Endothelial cell (in vitro differentiated cells): ENCODE measurements at regions not wholly inside any gene's neighbourhood (a gene's known extent, or its start where the extent isn't known, plus 50 kb on each side); places are given as distances from the start of the nearest gene placed in this dataset.

ENCODE experiments used
- DNase-seq: peaks from one replicate; pipeline ENCODE4 v3.0.0; 2021; ENCODE audit warnings: low spot score
- H3K27ac Mint-ChIP-seq: one replicate; pipeline ENCODE4 v1.8.0; 2021; ENCODE audit warnings: mixed read lengths, inconsistent platforms; ENCODE audit not compliant: unreplicated experiment
- H3K27me3 Mint-ChIP-seq: one replicate; pipeline ENCODE4 v1.8.0; 2021; ENCODE audit warnings: mild to moderate bottlenecking, moderate library complexity, mixed read lengths, inconsistent platforms; ENCODE audit not compliant: unreplicated experiment
- H3K36me3 Mint-ChIP-seq: one replicate; pipeline ENCODE4 v1.8.0; 2021; ENCODE audit warnings: mild to moderate bottlenecking, low read depth, mixed read lengths, inconsistent platforms; ENCODE audit not compliant: unreplicated experiment
- H3K4me1 Mint-ChIP-seq: one replicate; pipeline ENCODE4 v1.8.0; 2021; ENCODE audit warnings: mild to moderate bottlenecking, mixed read lengths, inconsistent platforms; ENCODE audit not compliant: unreplicated experiment
- H3K4me3 Mint-ChIP-seq: one replicate; pipeline ENCODE4 v1.8.0; 2021; ENCODE audit warnings: mild to moderate bottlenecking, mixed read lengths, inconsistent platforms; ENCODE audit not compliant: unreplicated experiment
- H3K9me3 Mint-ChIP-seq: one replicate; pipeline ENCODE4 v1.8.0; 2021; ENCODE audit warnings: mixed read lengths, inconsistent platforms; ENCODE audit not compliant: unreplicated experiment
- TF ChIP-seq, protein P1 (sequence below): fragments of 200-600 bp; sonication (generic); IDR thresholded peaks from one replicate; pipeline ENCODE4 v1.5.0; 2021; ENCODE audit warnings: antibody characterized with exemption; ENCODE audit not compliant: unreplicated experiment

GRCh38 chr4:11495818-11496217 lies 67.1 kb upstream of the HS3ST1 start:
- TF ChIP-seq, protein P1, sequence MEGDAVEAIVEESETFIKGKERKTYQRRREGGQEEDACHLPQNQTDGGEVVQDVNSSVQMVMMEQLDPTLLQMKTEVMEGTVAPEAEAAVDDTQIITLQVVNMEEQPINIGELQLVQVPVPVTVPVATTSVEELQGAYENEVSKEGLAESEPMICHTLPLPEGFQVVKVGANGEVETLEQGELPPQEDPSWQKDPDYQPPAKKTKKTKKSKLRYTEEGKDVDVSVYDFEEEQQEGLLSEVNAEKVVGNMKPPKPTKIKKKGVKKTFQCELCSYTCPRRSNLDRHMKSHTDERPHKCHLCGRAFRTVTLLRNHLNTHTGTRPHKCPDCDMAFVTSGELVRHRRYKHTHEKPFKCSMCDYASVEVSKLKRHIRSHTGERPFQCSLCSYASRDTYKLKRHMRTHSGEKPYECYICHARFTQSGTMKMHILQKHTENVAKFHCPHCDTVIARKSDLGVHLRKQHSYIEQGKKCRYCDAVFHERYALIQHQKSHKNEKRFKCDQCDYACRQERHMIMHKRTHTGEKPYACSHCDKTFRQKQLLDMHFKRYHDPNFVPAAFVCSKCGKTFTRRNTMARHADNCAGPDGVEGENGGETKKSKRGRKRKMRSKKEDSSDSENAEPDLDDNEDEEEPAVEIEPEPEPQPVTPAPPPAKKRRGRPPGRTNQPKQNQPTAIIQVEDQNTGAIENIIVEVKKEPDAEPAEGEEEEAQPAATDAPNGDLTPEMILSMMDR = no peak
- Mint-ChIP-seq H3K36me3 (no peaks in the 10 kb centered on the region), H3K4me3 (no peak overlapping the region), H3K27ac (no peak overlapping the region), H3K9me3 (no peaks in the 10 kb centered on the region), H3K4me1 (no peaks in the 10 kb centered on the region), H3K27me3 (no peaks in the 10 kb centered on the region)
- no peak for DNase-seq

GRCh38 chr4:11495291-11495690 lies 66.6 kb upstream of the HS3ST1 start:
- H3K27me3 Mint-ChIP-seq = no peaks in the 10 kb centered on the region
- H3K9me3 Mint-ChIP-seq = no peaks in the 10 kb centered on the region
- H3K4me1 Mint-ChIP-seq = no peaks in the 10 kb centered on the region
- H3K4me3 Mint-ChIP-seq = no peak overlapping the region
- no peak overlapping the region for H3K27ac Mint-ChIP-seq
- no peak for DNase-seq
- TF ChIP-seq, protein P1 = no peak
- no peaks in the 10 kb centered on the region for H3K36me3 Mint-ChIP-seq

DNA sequence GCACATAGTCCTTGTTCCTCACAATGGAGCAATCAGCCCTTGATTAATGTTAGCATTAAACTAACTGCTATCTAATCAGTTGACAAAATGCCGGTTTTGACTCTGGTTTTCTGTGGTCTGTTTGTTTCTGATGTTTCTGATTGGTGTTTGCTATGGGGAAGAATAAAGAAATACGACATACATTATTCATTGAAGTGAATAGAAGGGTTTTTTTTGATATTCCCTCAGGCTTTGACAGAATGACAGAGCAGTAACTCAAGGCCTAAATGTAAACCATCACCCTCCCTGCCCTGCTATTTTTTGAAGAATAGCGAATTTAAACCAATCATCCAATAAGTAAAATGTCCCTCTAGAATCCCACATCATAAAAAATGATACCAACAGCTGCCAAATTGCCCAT lies 65.5 kb upstream of the HS3ST1 start:
- TF ChIP-seq, protein P1 = no peak
- Mint-ChIP-seq H3K27ac (no peak overlapping the region), H3K36me3 (no peaks in the 10 kb centered on the region), H3K4me1 (no peaks in the 10 kb centered on the region), H3K9me3 (no peaks in the 10 kb centered on the region), H3K27me3 (no peaks in the 10 kb centered on the region), H3K4me3 (no peak overlapping the region)
- no peak for DNase-seq

GRCh38 chr4:11489453-11490083 lies 60.9 kb upstream of the HS3ST1 start:
- no peak overlapping the region for H3K27ac Mint-ChIP-seq
- H3K36me3 Mint-ChIP-seq = no peaks in the 10 kb centered on the region
- TF ChIP-seq, protein P1 = no peak
- no peak for DNase-seq
- H3K9me3 Mint-ChIP-seq = no peaks in the 10 kb centered on the region
- no peak overlapping the region for H3K4me3 Mint-ChIP-seq
- no peaks in the 10 kb centered on the region for H3K4me1 Mint-ChIP-seq
- H3K27me3 Mint-ChIP-seq = no peaks in the 10 kb centered on the region

DNA sequence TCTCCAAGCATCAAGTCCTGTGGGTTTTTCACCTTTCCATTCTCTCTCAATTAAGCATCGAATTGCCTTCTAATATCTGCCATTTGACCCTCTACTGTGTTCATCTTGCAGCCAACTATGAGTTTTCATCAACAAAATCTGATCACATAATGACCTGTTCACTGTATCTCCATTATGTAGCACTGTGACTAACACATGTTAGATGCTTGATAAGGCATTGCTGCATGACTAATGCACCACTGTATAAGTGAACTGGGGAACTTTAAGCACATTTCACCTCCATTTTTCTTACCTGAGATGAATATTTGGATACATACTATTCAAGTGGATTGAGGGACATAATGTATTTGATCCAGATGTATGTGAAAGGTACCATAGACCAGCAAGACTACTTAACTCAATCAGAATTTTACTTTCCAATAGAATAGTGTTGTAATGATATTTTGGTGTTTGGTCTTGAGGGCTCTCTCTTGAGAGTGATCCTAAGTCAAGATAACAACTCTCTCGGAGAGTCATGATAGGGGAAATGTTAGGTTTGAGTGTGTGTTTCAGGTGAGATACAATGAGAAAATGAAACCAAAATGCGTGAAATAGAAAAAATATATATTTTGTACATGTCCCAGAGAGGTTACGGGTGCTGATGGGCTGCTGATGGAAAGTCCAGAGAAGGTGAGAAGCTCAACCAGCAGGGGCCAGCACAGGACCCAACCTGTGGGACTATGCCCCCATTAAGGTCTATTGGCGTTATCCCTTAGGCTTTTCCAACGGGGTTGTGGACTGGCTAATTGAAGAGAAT lies 60.2 kb upstream of the HS3ST1 start:
- no peak for DNase-seq
- H3K27ac Mint-ChIP-seq = no peak overlapping the region
- TF ChIP-seq, protein P1 = no peak
- H3K4me1 Mint-ChIP-seq = no peaks in the 10 kb centered on the region
- H3K4me3 Mint-ChIP-seq = no peak overlapping the region
- no peaks in the 10 kb centered on the region for H3K9me3 Mint-ChIP-seq
- no peaks in the 10 kb centered on the region for H3K27me3 Mint-ChIP-seq
- no peaks in the 10 kb centered on the region for H3K36me3 Mint-ChIP-seq
